ENCODE measurements at regions not wholly inside any gene's neighbourhood (a gene's known extent, or its start where the extent isn't known, plus 50 kb on each side); places are given as distances from the start of the nearest gene placed in this dataset.

DNA sequence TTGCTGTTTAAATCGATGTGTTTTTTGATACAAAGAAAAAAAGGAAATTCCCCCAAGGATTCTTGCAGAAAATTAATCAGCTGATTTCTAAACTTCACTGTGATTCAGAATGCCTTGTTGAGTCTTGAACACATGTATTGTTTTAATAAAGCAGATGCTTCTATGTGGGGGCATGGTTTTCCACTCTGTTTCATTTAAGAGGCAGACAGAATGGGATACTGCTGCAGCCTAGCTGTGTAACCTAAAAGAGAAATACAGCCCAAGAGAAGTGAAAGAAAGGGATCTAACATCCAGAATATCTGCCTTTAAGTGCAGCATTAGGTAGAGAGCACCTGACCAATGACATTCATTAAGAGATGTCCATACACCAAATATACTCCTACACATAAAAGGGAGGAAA is 365.1 kb upstream of the CCNH start:
- TF ChIP-seq, protein P1, sequence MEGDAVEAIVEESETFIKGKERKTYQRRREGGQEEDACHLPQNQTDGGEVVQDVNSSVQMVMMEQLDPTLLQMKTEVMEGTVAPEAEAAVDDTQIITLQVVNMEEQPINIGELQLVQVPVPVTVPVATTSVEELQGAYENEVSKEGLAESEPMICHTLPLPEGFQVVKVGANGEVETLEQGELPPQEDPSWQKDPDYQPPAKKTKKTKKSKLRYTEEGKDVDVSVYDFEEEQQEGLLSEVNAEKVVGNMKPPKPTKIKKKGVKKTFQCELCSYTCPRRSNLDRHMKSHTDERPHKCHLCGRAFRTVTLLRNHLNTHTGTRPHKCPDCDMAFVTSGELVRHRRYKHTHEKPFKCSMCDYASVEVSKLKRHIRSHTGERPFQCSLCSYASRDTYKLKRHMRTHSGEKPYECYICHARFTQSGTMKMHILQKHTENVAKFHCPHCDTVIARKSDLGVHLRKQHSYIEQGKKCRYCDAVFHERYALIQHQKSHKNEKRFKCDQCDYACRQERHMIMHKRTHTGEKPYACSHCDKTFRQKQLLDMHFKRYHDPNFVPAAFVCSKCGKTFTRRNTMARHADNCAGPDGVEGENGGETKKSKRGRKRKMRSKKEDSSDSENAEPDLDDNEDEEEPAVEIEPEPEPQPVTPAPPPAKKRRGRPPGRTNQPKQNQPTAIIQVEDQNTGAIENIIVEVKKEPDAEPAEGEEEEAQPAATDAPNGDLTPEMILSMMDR (IDR thresholded peaks at IDR 0.05 in 2 of 3, conservative IDR thresholded peaks at IDR 0.05 in 1 of 3; ENCODE audit: insufficient read depth in 2 of 3, low read depth in 1 of 3, low read length in 3 of 3), result no peak
- TF ChIP-seq JUND (IDR thresholded peaks at IDR 0.05; ENCODE audit: borderline replicate concordance, low read depth, low read length), result no peak
- no peak for TF ChIP-seq JUND (tag; IDR thresholded peaks at IDR 0.05; ENCODE audit: borderline replicate concordance, low read depth, low read length)
- TF ChIP-seq, protein P2, sequence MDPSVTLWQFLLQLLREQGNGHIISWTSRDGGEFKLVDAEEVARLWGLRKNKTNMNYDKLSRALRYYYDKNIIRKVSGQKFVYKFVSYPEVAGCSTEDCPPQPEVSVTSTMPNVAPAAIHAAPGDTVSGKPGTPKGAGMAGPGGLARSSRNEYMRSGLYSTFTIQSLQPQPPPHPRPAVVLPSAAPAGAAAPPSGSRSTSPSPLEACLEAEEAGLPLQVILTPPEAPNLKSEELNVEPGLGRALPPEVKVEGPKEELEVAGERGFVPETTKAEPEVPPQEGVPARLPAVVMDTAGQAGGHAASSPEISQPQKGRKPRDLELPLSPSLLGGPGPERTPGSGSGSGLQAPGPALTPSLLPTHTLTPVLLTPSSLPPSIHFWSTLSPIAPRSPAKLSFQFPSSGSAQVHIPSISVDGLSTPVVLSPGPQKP (CRISPR knock-in tag; IDR thresholded peaks at IDR 0.05), result no peak

Data from K562 (cell line).